NB4 (cell line): ENCODE measurements at regions not wholly inside any gene's neighbourhood (a gene's known extent, or its start where the extent isn't known, plus 50 kb on each side); places are given as distances from the start of the nearest gene placed in this dataset.

ENCODE experiments used
- DNase-seq: peaks from one replicate; pipeline ENCODE4 v3.0.0; 2010; ENCODE audit warnings: low read depth
- H3K4me3 ChIP-seq: one replicate; pipeline ENCODE4 v1.5.1; 2011; ENCODE audit warnings: mild to moderate bottlenecking, low read depth, low read length, moderate library complexity
- CTCF ChIP-seq: IDR thresholded peaks from one replicate; pipeline ENCODE4 v1.5.1; 2012; ENCODE audit warnings: low read depth, low read length
- MAX ChIP-seq: IDR thresholded peaks from 2 replicates; pipeline ENCODE4 v1.6.1; 2011; ENCODE audit warnings: low read depth, low read length
- MYC ChIP-seq: IDR thresholded peaks from 2 replicates; pipeline ENCODE4 v1.6.1; 2011; ENCODE audit warnings: low read depth, low read length
- POLR2A ChIP-seq: IDR thresholded peaks from 2 replicates; pipeline ENCODE4 v1.6.1; 2011; ENCODE audit warnings: mild to moderate bottlenecking; ENCODE audit not compliant: insufficient read length; ENCODE audit errors: extremely low read depth

GRCh38 chr3:102336130-102336529 is 98.7 kb upstream of the ZPLD1 start:
- DNase-seq = no peak
- TF ChIP-seq MAX = no peak
- TF ChIP-seq POLR2A = no peak
- TF ChIP-seq MYC = no peak
- TF ChIP-seq CTCF = no peak

GRCh38 chr3:102339671-102340070 is 95.1 kb upstream of the ZPLD1 start:
- H3K4me3 ChIP-seq = no peak overlapping the region
- TF ChIP-seq CTCF = no peak
- no peak for TF ChIP-seq MAX
- no peak for TF ChIP-seq POLR2A
- TF ChIP-seq MYC = no peak
- DNase-seq = no peak

More at GRCh38 chr3:102336130-102336529, 98.7 kb upstream of the ZPLD1 start:
- no peak overlapping the region for H3K4me3 ChIP-seq

- no peak for DNase-seq
- H3K4me3 ChIP-seq = no peak overlapping the region
- TF ChIP-seq MAX (no peak), CTCF (no peak), MYC (no peak), POLR2A (no peak)
Observed at GRCh38 chr3:102346897-102347296, 87.9 kb upstream of the ZPLD1 start.

GRCh38 chr3:102348904-102349303 is 85.9 kb upstream of the ZPLD1 start:
- H3K4me3 ChIP-seq = no peak overlapping the region
- no peak for DNase-seq
- no peak for TF ChIP-seq CTCF
- no peak for TF ChIP-seq POLR2A
- no peak for TF ChIP-seq MYC
- no peak for TF ChIP-seq MAX

- DNase-seq = no peak
- TF ChIP-seq MAX (no peak), MYC (no peak), CTCF (no peak), POLR2A (no peak)
Observed at GRCh38 chr3:102353148-102353547, 81.7 kb upstream of the ZPLD1 start.

GRCh38 chr3:102353805-102354204 is 81.0 kb upstream of the ZPLD1 start:
- no peak overlapping the region for H3K4me3 ChIP-seq
- no peak for DNase-seq
- TF ChIP-seq MAX (no peak), POLR2A (no peak), CTCF (no peak), MYC (no peak)

More at GRCh38 chr3:102353148-102353547, 81.7 kb upstream of the ZPLD1 start:
- H3K4me3 ChIP-seq = no peak overlapping the region
